CD4-positive, alpha-beta T cell treated with Interleukin-2 at 100 ng/mL for 4 hours (primary cell): ENCODE measurements at regions not wholly inside any gene's neighbourhood (a gene's known extent, or its start where the extent isn't known, plus 50 kb on each side); places are given as distances from the start of the nearest gene placed in this dataset.

Experiments used
- DNase-seq: peaks from one replicate; pipeline ENCODE4 v3.0.0-alpha.2; 2020; ENCODE audit warnings: low spot score

GRCh38 chr1:219523411-219523810 is 89.5 kb downstream of the ZC3H11B start:
- no peak for DNase-seq

GRCh38 chr1:219521325-219521724 is 91.6 kb downstream of the ZC3H11B start:
- no peak for DNase-seq

GRCh38 chr1:219520241-219520640 is 92.7 kb downstream of the ZC3H11B start:
- DNase-seq = no peak

- no peak for DNase-seq
Observed at GRCh38 chr1:219518907-219519248, 94.0 kb downstream of the ZC3H11B start.

GRCh38 chr1:219518168-219518906 is 94.6 kb downstream of the ZC3H11B start:
- no peak for DNase-seq

GRCh38 chr1:219517031-219517430 is 95.9 kb downstream of the ZC3H11B start:
- no peak for DNase-seq

- no peak for DNase-seq
Observed at GRCh38 chr1:219514728-219515127, 98.2 kb downstream of the ZC3H11B start.

- DNase-seq = no peak
Observed at GRCh38 chr1:219507437-219507836, 105.5 kb downstream of the ZC3H11B start.

GRCh38 chr1:219506936-219507335 is 106.0 kb downstream of the ZC3H11B start:
- no peak for DNase-seq

- no peak for DNase-seq
Observed at GRCh38 chr1:219506473-219506899, 106.4 kb downstream of the ZC3H11B start.

GRCh38 chr1:219505886-219506285 is 107.0 kb downstream of the ZC3H11B start:
- no peak for DNase-seq

- DNase-seq = no peak
Observed at GRCh38 chr1:219503604-219504003, 109.3 kb downstream of the ZC3H11B start.

GRCh38 chr1:219500327-219500897 is 112.5 kb downstream of the ZC3H11B start:
- no peak for DNase-seq

GRCh38 chr1:219498666-219499065 is 114.2 kb downstream of the ZC3H11B start:
- no peak for DNase-seq

GRCh38 chr1:219495737-219496408 is 117.0 kb downstream of the ZC3H11B start:
- no peak for DNase-seq

GRCh38 chr1:219492717-219493116 is 120.2 kb downstream of the ZC3H11B start:
- no peak for DNase-seq

- no peak for DNase-seq
Observed at GRCh38 chr1:219490566-219490965, 122.3 kb downstream of the ZC3H11B start.

- DNase-seq = no peak
Observed at GRCh38 chr1:219489636-219490035, 123.3 kb downstream of the ZC3H11B start.

- DNase-seq = no peak
Observed at GRCh38 chr1:219488275-219488674, 124.6 kb downstream of the ZC3H11B start.

- DNase-seq = no peak
Observed at GRCh38 chr1:219483530-219483929, 129.4 kb downstream of the ZC3H11B start.

GRCh38 chr1:219480011-219480410 is 132.9 kb downstream of the ZC3H11B start:
- no peak for DNase-seq

GRCh38 chr1:219478811-219479210 is 134.1 kb downstream of the ZC3H11B start:
- no peak for DNase-seq

- DNase-seq = no peak
Observed at GRCh38 chr1:219477861-219478260, 135.0 kb downstream of the ZC3H11B start.
